ENCODE measurements at regions not wholly inside any gene's neighbourhood (a gene's known extent, or its start where the extent isn't known, plus 50 kb on each side); places are given as distances from the start of the nearest gene placed in this dataset.
"Not testable (repeated sequence)": the region's sequence is repeated elsewhere in the genome, so short reads cannot be mapped to it uniquely, and the experiment has no call there.

DNA sequence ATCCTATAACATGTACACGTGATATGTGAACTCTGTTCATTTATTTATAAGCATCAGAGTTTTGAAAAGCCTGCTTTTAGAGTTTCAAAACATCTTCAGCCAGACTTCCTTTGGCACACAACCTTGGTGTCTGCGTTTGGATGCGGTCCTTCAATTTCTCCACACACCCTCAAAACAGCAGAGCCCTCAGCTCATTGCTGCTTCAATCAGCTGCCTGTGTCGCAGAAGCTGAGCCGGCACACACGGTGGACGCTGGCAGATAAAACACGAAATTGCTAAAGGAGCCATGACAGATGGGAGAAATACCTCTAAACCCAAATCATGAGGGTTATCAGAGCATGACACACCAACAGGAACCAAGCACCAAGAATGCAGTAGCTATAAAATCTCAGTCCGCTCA, 396.4 kb upstream of the AKR1E2 start:
- no peak for DNase-seq

DNA sequence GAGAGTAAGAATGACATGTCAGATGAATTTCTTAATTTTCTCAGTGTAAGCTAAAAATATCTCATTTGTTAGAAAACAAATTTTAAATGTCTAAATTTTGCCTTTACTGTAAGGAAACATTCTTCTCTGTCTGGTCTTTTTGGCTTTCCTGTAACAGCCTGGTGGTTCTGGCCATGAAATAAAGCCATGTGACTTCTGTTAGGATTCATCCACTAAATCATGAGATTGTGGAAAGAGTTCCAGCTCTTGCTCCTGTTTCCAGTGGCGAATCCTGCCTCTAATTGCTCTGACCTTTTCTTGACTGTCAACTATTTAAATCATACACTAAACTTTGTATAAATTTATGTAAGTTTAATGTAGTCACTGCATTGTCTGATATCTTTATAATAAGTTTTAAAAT, 398.5 kb upstream of the AKR1E2 start:
- DNase-seq: no peak

DNA sequence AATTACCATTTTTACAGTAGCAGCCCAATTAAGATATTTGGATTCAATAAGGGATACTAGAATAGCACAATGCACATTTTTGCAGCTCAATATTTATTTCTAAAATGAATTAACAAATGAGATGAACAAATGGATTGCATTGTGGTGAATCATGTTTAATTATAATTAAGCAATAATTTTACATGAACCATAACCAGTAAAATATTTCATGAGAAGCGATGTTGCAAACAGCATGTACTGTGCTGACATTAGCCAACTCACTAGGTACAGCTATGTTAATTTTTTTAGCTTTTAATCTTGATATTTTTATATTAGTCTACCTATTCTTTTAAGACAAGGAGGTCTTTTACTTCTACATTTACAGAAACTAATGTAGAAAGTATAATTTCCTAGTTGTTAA, 399.1 kb upstream of the AKR1E2 start:
- DNase-seq: no peak

DNA sequence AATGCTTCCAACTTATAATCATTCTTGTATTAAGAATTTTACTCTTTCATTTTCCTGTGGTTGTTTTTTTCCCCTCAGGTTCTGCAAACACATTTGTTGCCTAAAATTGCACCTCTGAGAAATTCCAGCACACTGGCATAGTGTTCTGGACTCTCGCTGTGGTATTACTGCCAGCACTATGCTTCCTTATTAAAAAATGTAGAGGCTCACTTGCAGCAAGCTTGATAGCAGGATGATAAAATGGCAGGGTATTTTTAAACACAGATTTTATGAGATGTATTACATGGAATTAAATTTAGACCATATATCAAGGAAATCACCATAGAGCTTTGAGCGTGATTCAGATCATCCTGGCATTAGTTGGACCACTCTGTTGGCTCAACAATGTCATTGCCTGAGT, 416.7 kb upstream of the AKR1E2 start:
- no peak for DNase-seq

DNA sequence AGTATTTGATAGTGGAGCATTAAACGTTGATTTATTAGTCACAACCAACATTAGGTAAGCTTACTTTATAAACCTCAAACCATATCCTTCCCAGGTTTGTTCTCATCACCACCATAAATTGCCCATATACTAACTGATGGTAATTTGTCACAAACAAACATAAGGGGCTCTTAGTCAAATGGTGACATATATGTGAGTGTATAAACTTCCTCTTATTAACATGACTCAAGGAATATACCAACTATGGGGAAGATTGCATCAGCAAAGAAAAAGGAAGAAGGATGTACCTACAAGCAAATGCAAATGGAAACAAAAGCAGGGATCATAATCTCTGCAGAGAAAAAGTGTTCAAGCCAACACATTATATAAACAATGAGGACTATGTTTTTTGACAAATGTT, 418.2 kb upstream of the AKR1E2 start:
- DNase-seq: peak; percentile 1 to 3

DNA sequence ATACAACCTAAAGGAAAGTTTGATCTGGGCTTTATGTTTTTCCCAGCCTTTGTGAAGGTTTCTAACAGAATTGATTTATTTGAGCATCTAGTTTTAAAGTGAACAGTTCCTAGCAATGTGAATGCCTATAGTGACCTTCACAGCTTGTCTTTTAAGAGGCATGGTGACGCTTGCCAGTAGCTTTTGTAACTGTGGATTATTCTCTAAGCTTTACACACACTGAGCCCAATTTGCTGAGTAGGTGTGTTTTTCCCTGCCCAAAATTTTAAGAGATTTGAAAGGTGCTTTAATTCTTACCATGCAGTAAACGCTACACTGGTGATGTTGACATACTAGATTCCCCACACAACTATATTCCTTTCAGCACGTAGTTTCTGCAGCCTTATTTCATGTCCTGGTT, 420.2 kb upstream of the AKR1E2 start:
- no peak for DNase-seq

DNA sequence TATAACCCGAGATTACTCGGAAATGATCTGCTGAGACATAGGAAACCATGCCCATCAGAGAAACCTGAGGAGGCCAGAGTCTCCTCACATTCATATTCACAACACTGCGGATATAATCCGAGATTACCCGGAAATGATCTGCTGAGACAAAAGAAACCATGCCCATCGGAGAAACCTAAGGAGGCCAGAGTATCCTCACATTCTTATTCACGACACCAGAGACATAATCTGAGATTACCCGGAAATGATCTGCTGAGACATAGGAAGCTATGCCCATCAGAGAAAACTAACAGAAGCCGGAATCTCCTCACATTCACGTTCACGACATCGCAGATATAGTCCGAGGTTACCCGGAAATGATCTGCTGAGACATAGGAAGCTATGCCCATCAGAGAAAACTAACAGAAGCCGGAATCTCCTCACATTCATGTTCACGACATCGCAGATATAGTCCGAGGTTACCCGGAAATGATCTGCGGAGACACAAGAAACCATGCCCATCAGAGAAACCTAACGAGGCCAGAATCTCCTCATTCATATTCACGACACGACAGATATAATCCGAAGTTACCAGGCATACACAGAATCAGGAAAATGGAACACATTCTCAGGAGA, 422.3 kb upstream of the AKR1E2 start:
- no peak for DNase-seq

DNA sequence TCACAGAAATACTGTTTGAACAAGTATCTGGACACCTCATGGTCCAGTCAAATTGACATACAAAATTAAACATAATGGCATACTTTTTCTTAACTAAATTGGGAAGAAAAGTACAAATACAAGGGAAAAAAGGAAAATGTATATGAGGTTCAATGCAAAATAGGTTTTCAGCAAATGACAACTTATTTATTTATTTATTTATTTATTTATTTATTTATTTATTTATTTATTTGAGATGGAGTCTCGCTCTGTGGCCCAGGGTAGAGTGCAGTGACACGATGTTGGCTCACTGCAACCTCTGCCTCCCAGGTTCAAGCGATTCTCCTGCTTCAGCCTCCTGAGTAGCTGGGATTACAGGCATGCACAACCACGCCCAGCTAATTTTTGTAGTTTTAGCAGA, 424.9 kb upstream of the AKR1E2 start:
- DNase-seq: not testable (repeated sequence)

DNA sequence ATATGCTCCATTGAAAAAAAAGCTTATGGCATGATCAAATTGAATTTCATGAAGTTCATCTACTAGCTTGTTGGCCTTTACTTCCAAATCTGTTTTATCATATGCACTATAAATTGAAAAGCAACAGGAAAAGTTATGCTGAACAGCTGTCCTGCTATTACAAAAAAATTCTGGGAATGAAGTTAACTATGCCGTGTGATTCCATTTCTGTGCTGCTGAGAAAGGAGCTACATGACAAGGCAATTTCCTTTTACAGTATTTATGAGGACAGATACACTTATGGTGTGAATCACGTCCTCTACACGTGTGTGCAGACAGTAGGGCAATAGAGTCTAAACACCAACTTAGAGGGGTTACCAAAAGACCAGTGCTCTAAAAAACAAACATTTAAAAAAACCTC, 426.5 kb upstream of the AKR1E2 start:
- no peak for DNase-seq

DNA sequence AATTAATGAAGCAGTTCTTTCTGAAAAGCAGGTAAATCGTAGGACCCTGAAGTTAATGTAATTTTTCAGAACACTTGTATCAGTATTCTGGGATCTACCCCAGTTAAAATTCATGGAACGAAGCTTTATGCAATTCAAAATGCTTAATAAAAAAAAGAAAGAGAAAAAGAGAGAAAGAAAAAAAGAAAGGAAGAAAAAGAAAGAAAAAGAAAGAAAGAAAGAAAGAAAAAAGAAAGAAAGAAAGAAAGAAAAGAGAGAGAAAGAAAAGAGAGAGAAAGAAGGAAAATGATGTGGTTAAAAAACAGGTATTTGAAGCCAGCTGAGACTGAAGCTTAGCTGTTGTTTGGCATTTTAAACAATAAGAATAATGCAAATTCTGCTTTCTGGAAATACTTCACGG, 427.4 kb upstream of the AKR1E2 start:
- DNase-seq: no peak

DNA sequence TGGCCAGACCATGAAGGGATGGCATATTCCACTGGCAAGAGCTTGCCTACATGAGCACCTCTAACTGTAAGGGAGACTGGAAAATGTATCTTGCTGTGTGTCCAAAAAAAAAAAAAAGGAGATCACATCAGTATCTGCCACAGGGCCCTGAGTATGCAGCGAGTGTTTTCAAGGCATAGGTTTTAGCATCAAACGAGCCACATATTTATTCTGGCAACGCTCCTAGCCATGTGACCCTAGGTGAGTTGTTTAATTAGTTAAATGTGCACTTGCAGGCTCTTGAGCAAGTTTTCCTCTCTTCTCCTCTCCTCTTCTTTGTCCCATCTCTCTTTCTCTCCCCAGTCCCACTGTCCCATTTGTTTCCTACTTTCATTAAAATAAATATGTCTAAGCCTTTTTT, 428.7 kb upstream of the AKR1E2 start:
- no peak for DNase-seq

DNA sequence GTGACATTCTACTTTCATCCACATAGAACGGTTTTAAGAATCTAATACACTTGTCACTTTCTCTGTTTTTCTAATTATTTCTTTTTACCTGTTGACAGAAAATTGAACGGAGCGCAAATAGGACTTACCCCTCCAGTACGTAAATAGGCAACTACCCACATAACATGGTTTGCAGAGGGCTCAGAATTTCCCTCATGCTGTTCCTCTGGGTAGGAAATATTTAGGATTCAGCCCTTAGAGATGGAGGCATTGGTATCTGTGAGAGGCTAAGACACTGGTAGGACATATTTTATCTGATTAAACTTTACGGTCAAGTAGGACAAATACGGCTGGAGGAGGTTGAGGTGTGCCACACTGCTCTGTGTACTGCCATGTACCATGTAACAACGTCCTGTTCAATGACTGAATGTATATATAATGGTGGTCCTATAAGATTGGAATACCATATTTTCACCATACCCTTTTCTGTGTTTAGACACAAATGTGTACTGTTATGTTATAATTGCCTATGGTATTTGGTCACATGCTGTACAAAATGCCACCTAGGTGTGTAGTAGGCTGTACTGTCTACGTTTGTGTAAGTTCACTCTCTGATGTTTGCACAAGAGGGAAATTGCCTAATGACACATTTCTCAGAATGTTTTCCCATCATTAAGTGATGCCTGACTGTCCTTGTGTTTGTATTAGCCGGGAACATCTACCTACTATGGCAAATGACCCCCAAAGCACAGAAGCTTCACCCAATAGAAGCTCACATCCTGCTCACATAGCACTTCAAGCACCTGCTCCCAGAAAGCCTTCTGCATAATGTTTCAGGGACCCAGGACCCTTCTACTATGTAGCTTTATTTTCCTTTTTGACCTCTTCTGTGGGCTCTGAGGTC, 429.4 kb upstream of the AKR1E2 start:
- DNase-seq: no peak

DNA sequence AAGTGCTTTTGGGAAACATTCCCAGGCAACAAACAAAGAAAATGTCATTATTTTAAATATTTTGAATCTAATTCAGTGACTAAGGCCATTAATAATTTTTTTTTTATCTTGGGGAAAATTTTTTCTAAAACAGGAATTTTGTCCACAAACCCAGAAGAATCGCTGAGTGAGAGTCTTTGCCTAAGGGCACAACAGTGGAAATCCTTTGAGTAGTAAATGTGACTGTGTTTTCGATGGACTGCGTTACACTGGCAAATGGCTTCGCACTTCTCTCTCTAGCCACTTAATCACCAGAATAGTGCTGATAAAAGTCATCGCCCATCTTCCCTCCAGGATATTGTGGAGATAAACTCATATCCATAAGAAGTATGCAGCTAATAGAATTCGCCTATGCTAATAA, 430.3 kb upstream of the AKR1E2 start:
- DNase-seq: no peak

DNA sequence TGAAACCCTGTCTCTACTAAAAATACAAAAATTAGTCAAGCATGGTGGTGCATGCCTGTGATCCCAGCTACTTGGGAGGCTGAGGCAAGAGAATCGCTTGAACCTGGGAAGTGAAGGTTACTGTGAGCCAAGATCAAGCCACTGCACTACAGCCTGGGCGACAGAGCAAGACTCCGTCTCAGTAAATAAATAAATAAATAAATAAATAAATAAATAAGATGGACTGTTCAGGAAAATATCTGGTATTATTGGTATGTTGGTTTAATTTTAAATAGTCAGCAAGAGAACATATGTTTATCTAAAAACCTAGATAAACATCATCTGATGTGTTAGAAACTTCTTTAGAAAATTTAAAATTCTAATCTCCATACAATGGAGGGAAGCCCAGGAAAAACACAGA, 431.6 kb upstream of the AKR1E2 start:
- DNase-seq: not testable (repeated sequence)

DNA sequence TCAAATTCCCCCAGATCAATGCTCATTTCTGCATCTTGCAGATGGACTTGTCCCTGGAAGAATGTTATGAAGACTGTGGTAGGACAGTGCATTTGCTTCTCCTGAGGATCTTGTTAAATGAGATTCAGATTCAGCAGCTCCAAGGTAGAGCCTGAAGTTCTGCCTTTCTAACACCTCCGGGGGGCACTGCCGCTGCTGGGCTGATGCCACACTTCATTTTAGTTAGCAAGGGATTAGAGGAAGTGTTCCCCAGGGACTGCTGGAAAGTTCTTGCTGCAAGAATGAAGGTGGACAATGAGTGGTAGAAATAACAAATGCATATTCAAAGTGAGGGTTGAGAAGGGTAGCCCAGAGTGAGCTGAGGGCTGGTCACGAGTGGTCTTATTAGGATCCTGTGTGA, 434.3 kb upstream of the AKR1E2 start:
- DNase-seq: no peak

DNA sequence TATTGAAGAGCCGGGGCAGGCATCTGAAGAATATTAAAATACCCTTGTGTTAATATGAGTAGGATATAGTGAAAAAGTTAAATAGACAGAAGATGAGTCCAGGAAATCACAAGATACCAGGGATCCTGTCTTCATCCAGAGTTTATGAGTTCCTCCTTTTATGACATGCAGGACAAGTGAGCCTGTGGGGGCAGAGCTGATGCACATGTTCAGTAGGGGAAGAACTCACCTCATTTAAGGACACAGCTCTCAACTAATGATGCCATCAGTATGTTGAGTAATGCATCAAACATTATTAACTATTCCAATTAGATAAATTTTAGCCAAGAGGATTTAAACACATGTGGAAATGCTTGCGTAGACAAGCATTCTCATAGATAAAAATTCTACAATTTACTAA, 435.8 kb upstream of the AKR1E2 start:
- DNase-seq: no peak

DNA sequence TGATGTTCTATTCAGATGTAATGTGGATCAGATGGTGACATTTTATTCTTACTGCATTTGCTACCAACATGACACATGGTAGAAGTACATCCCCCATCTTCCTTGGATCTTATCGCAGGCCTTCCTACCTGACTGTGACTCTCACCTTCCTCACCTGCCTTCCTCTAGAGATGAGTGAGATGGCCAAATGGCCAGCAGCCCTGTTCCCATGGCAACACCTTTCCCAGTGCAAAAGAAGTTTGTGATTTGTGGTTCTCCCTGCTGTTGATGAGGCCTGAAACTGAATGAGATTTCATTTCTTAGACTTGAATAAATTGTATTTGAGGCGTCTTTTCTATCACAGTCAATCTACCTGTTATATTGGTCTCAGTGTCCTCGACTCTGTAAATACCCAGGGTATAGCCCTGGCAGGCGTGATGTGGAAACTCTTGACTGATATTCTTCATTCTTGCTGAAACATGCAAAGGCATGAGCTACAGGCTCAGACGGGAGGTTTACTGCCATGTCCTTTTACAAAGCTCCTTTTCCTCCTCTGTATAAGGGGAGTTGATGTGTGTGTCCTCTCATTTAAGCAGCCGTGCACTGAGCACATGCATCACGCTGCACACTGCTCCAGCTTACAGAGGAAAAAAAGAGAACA, 440.7 kb upstream of the AKR1E2 start:
- DNase-seq: no peak

DNA sequence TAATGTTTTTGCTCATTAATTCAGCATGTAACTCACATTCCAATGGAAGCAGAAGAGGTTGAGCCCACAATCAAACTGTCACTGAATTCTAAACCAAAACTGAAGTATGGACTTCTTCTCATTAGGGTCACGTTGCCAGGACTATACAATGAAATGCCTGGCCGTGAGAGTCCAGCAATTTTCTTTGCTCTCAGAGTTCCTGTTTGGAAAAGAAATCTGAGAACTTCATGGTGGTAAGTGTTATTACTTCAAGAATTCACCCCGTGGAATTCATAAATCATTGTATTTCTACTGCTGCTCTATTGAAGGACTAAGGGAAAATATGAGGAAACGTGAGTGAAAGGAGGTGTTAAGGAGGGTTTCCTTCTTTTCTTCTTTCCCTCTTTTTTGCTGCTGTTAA, 441.8 kb upstream of the AKR1E2 start:
- DNase-seq: no peak

DNA sequence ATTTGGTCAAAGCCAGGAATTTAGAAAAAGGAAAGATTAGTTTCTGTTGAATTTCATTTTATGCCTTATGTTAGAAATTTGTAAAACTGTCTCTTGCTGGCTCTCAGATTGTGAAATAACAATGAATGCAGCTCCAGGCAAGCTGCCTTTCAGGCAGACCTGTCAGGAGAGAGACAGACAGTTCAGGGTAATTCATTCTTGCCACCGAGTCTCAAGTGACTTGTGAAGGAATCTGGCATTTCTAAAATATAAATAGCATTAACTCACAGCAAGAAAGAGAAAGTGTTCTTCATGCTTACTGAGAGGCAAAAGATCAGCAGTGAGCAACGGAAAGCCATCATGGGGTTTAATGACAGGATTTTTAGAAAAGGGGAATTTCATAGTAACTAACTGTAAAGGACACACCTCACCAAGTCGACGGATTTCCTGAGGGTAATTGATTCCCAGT, 442.3 kb upstream of the AKR1E2 start:
- DNase-seq: no peak

DNA sequence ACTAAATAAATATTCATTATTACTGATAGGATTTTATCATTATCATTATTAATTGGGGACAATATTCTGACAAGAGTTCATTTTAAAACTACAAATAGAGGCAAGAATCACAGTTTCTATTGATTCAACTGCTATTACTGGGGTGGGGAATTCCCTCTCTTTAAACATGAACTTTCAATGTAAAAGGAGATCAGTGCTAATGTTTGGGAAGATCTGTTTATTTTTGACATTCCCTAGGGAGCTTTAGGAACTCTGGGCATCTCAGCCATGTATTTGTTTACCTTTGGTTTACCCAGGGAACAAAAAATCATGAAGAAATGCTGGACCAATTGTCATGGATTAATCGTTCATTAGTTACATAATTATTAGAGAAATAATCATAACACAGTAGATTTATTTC, 443.2 kb upstream of the AKR1E2 start:
- no peak for DNase-seq

DNA sequence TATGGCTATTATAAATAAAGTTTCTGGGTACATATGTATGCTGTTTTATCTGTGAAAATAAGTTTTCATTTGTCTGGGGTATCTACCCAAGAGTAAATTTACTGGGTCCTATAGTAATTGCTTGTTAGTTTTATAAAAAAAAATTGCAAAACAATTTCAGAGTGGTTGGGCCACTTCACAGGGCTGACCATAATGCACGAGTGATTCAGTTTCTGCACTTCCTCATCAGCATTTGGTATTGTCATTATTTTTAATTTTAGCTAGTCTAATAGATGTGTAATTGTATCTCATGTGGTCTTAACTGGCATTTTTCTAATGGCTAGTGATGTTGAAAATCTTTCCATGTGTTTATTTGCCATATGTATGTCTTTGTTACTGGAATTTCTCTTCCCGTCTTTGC, 452.4 kb upstream of the AKR1E2 start:
- DNase-seq: no peak

DNA sequence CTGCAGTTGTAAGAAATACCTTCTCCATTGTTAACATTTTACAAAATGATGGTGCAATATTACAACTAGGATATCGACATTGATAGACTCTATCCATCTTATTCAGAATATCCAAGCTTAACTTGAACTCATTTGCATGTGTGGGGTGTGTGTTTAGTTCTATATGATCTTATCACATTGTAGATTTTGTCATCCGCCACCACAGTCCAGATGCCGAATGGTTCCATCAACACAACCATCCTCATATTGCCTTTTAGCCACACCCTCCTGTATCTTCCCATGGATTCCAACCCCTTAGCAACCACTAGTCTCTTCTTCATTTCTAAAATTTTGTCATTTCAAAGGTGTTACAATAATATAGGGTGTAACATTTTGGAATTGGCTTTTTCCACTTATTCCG, 452.9 kb upstream of the AKR1E2 start:
- no peak for DNase-seq

DNA sequence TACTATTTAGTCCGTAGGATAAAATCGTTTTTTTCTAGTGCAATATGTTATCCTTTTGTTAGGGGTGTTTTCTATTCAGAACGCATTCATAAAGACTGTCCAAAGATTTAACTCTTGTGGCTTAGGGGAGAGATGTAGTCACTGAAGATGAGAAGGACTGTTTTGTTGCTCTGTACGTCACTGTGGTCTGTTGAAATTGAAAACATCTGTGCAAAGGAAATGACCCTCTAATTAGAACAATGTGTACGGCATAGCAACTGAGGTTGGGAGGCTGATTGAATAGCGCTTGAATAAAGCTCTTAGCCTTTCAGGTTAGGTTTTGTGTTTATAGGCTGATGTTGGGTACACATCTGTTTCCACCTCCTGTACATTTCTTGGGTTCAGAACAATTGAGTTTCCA, 453.4 kb upstream of the AKR1E2 start:
- DNase-seq: no peak

DNA sequence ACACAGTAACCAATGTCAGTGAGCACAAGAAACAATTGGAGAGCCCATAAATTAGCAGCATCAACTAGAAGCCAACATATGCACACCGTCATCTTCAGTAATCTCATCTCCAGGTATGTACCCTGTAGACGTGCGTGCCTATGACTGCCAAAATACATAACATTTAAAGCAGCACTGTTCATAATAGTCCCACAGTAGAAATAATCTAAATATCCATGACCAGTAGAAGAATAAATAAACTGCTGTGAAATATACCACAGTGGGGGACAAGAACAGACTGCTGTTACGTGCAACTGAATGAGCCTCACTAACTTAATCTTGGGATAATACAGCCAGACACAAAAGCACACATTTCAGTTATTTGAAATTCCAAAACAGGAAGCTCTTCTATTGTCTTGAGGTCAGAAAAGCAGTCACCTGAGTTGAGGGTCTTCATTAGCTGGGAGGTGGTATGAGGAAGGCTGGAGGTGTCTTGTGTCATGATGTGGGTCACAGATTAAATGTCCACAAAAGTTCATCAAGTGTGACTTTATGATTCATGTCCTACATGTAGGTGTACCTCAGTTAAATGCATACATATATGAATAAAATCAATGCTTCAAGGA, 454.2 kb upstream of the AKR1E2 start:
- no peak for DNase-seq

All from AML-193 (cell line).